DND-41 (cell line): ENCODE measurements at regions not wholly inside any gene's neighbourhood (a gene's known extent, or its start where the extent isn't known, plus 50 kb on each side); places are given as distances from the start of the nearest gene placed in this dataset.

Experiments
- EZH2 ChIP-seq: IDR thresholded peaks from 3 replicates; pipeline ENCODE4 v1.6.1; 2012; ENCODE audit warnings: borderline replicate concordance, low read depth, mild to moderate bottlenecking, moderate library complexity, low read length, inconsistent platforms; ENCODE audit not compliant: severe bottlenecking
- TF ChIP-seq, protein P1 (sequence below): IDR thresholded peaks from 2 replicates; pipeline ENCODE4 v1.5.1; 2012; ENCODE audit warnings: borderline replicate concordance, low read length, moderate library complexity, mild to moderate bottlenecking; ENCODE audit not compliant: poor library complexity, severe bottlenecking; ENCODE audit errors: extremely low read depth

DNA sequence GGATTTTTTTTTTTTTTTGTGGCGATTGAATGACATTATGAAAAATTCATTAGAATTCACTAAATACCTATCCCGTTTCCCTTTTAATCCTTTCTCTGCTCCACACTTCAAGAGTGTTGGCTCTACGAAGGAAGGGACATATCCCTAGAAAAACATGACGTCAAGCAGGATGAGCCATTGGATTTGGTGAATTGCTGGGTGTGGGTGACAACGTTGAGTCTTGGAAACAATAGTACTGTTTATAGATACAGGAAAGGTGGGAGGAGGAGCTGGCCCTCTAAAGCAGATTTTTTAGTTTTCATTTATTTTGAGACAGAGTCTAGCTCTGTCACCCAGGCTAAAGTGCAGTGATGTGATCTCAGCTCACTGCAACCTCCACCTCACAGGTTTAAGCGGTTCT, 167.6 kb upstream of the FAM20A start:
- TF ChIP-seq, protein P1, sequence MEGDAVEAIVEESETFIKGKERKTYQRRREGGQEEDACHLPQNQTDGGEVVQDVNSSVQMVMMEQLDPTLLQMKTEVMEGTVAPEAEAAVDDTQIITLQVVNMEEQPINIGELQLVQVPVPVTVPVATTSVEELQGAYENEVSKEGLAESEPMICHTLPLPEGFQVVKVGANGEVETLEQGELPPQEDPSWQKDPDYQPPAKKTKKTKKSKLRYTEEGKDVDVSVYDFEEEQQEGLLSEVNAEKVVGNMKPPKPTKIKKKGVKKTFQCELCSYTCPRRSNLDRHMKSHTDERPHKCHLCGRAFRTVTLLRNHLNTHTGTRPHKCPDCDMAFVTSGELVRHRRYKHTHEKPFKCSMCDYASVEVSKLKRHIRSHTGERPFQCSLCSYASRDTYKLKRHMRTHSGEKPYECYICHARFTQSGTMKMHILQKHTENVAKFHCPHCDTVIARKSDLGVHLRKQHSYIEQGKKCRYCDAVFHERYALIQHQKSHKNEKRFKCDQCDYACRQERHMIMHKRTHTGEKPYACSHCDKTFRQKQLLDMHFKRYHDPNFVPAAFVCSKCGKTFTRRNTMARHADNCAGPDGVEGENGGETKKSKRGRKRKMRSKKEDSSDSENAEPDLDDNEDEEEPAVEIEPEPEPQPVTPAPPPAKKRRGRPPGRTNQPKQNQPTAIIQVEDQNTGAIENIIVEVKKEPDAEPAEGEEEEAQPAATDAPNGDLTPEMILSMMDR, result no peak
- TF ChIP-seq EZH2, result no peak
